Sigmoid colon (tissue), 6 donors: ENCODE measurements at regions not wholly inside any gene's neighbourhood (a gene's known extent, or its start where the extent isn't known, plus 50 kb on each side); places are given as distances from the start of the nearest gene placed in this dataset.

Experiments used
- DNase-seq: peaks from one replicate; pipeline ENCODE4 v3.0.0-alpha.2; 2019
- H3K27ac ChIP-seq, 4 donors: fragments of 200-600 bp; sonication (generic); one replicate each; pipeline ENCODE4 v1.5.1; 2016 to 2019; ENCODE audit warnings: mild to moderate bottlenecking in 1 of 4
- H3K27me3 ChIP-seq, 3 donors: fragments of 200-600 bp; sonication (generic); one replicate each; pipeline ENCODE4 v1.5.1; 2019; ENCODE audit warnings: mild to moderate bottlenecking in 1 of 3
- H3K36me3 ChIP-seq, 4 donors: fragments of 200-600 bp; sonication (generic); one replicate each; pipeline ENCODE4 v1.5.1; 2016 to 2019
- H3K4me1 ChIP-seq, 4 donors: fragments of 200-600 bp; sonication (generic); one replicate each; pipeline ENCODE4 v1.5.1; 2017 to 2019
- H3K4me3 ChIP-seq, 4 donors: fragments of 200-600 bp; sonication (generic); one replicate each; pipeline ENCODE4 v1.5.1; 2017 to 2019; ENCODE audit warnings: mild to moderate bottlenecking in 2 of 4, moderate library complexity in 1 of 4
- H3K9me3 ChIP-seq, 4 donors: fragments of 200-600 bp in 3 of 4; sonication (generic) in 3 of 4; one replicate each; pipeline versions ENCODE4 v1.5.1 to v1.6.1; 2013 to 2019
- EP300 ChIP-seq, 4 donors: sonication (generic); formaldehyde crosslinking; IDR thresholded peaks; one replicate each; pipeline ENCODE4 v1.6.1; 2017; ENCODE audit warnings: antibody characterized with exemption in 4 of 4
- POLR2A ChIP-seq, 2 donors: fragments of 450-650 bp; IDR thresholded peaks; one replicate each; pipeline ENCODE4 v1.6.1; 2016; ENCODE audit warnings: antibody characterized with exemption in 2 of 2, mild to moderate bottlenecking in 2 of 2, moderate library complexity in 2 of 2
- POLR2AphosphoS5 ChIP-seq, 4 donors: sonication (generic); formaldehyde crosslinking; IDR thresholded peaks; one replicate each; pipeline ENCODE4 v1.6.1; 2017; ENCODE audit warnings: antibody characterized with exemption in 4 of 4
- WGBS, 2 donors: extraction: QIAGEN DNeasy Blood & Tissue Kit; methylation state at CpG; one replicate each; pipeline ENCODE4 v1.1.7; 2013; 5-methylcytosine and 5-hydroxymethylcytosine counted together
- intact Hi-C: fragments of 100-400 bp; cut with DNase I; formaldehyde crosslinking; loops from one replicate; pipeline ENCODE4 v1.15.1; 2023
- TF ChIP-seq, protein P1 (sequence below), 4 experiments: fragments of 450-650 bp in 3 of 4; fragments of 200-600 bp in 1 of 4; IDR thresholded peaks; one replicate each; pipeline ENCODE4 v1.5.1; 2016 to 2019; ENCODE audit warnings: antibody characterized with exemption in 4 of 4, mild to moderate bottlenecking in 3 of 4, moderate library complexity in 2 of 4
- donor health status: healthy with polysubstance abuse.
- donor health status: healthy.

DNA sequence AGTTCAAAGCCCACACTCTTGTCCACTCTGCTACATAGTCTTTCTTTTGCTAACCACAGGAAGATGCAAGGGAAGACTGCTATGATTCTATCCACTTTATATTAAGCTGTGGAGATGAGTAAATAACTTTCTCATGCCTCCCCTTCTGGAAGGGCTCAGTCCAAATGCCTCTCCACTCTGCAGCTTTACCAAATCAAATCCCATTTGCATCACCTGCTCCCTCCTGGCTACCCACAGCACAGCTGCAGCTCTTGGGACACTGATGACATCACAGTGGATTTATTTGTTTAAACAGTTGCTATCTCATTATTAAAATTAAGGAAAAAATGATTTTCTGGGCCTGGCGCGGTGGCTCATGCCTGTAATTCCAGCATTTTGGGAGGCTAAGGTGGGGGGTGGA is 1544.9 kb upstream of the WWC1 start:
- H3K27ac ChIP-seq = no peak overlapping the region
- no peaks in the 10 kb centered on the region for H3K27me3 ChIP-seq
- no peak for DNase-seq
- no peaks in the 10 kb centered on the region for H3K9me3 ChIP-seq
- no peaks in the 10 kb centered on the region for H3K4me1 ChIP-seq
- TF ChIP-seq POLR2A (IDR thresholded peaks at IDR 0.05) (no peak), POLR2AphosphoS5 (IDR thresholded peaks at IDR 0.05) (no peak)
- TF ChIP-seq, protein P1, sequence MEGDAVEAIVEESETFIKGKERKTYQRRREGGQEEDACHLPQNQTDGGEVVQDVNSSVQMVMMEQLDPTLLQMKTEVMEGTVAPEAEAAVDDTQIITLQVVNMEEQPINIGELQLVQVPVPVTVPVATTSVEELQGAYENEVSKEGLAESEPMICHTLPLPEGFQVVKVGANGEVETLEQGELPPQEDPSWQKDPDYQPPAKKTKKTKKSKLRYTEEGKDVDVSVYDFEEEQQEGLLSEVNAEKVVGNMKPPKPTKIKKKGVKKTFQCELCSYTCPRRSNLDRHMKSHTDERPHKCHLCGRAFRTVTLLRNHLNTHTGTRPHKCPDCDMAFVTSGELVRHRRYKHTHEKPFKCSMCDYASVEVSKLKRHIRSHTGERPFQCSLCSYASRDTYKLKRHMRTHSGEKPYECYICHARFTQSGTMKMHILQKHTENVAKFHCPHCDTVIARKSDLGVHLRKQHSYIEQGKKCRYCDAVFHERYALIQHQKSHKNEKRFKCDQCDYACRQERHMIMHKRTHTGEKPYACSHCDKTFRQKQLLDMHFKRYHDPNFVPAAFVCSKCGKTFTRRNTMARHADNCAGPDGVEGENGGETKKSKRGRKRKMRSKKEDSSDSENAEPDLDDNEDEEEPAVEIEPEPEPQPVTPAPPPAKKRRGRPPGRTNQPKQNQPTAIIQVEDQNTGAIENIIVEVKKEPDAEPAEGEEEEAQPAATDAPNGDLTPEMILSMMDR (IDR thresholded peaks at IDR 0.05) = no peak
- intact Hi-C loops = no loop called here
- H3K36me3 ChIP-seq = no peaks in the 10 kb centered on the region
- 95 to 100% methylated on average over 2 of the region's 2 CpGs for WGBS, 2 donors
- no peak overlapping the region for H3K4me3 ChIP-seq

DNA sequence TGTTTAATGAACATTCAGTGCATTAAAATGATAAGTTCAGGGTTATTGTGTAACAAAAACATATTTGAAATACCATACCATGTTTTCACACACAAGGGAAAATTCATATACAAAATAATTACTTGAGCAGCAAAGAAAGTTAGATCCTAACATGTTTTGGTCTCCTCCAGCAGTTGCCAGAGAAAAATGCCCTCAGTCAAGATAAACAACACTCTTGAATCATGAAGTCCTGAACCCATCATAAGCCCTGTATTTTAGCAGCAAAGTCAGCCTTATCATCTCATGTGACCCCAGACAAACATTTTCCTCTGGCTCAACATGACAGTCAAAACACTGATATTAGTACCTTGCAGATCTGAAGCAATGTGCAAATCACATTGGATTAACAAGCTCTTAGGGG is 1541.1 kb upstream of the WWC1 start:
- Histone ChIP-seq H3K4me3 (no peak overlapping the region), H3K36me3 (no peaks in the 10 kb centered on the region), H3K4me1 (no peaks in the 10 kb centered on the region), H3K27ac (no peak overlapping the region), H3K27me3 (no peaks in the 10 kb centered on the region), H3K9me3 (no peaks in the 10 kb centered on the region)
- no peak for DNase-seq
- TF ChIP-seq POLR2A (IDR thresholded peaks at IDR 0.05) (no peak), POLR2AphosphoS5 (IDR thresholded peaks at IDR 0.05) (no peak), EP300 (IDR thresholded peaks at IDR 0.05) (no peak)
- TF ChIP-seq, protein P1 (IDR thresholded peaks at IDR 0.05) = no peak
- intact Hi-C loops = no loop called here

DNA sequence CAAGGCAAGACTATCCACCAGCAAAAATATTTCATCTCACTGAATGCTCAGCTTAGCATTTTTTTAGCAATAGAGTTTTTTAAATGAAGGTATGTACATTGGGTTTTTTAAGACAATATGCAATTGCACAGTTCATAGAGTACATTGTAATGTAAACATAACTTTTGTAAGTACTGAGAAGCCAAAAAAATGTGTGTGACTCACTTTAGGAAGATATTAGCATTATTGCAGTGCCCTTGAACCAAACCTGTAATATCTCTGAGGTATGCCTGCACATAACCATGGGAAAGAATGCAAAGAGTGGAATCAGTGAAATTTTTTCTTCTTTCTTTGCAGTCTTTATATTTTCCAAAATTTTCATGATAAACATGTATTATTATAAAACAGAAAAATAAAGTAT is 1533.3 kb upstream of the WWC1 start:
- no peak for TF ChIP-seq EP300 (IDR thresholded peaks at IDR 0.05)
- TF ChIP-seq POLR2AphosphoS5 (IDR thresholded peaks at IDR 0.05) = no peak
- TF ChIP-seq, protein P1 (IDR thresholded peaks at IDR 0.05) = no peak
- TF ChIP-seq POLR2A (IDR thresholded peaks at IDR 0.05) = no peak
- Histone ChIP-seq H3K27ac (no peak overlapping the region), H3K9me3 (no peaks in the 10 kb centered on the region), H3K4me3 (no peak overlapping the region), H3K27me3 (no peaks in the 10 kb centered on the region), H3K36me3 (no peaks in the 10 kb centered on the region), H3K4me1 (no peaks in the 10 kb centered on the region)
- intact Hi-C loops = no loop called here
- no peak for DNase-seq

DNA sequence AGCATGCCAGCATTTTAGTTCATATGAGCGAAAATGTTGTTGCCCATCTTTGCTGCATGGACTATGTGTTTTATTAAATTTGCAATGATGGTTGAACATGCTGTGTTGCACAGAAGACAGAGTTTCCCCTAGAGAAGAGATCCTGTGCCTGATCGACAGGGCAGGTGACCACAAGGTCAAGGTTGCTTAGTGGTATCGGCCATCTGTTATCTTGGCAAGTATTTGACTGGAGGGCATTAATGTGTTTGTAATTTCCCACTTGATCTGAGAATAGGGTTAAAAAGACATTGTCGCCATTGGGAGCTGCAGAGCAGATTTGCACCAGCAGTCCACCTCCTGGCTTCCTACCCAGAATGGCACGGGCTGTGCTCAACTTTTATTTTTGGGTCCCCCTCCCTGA is 1523.6 kb upstream of the WWC1 start:
- Histone ChIP-seq H3K9me3 (peaks cover 0 to 2% (median 0%) of the 10 kb centered on the region in 4 donors), H3K27ac (no peak overlapping the region), H3K36me3 (no peaks in the 10 kb centered on the region), H3K4me3 (no peak overlapping the region), H3K27me3 (no peaks in the 10 kb centered on the region), H3K4me1 (no peaks in the 10 kb centered on the region)
- TF ChIP-seq, protein P1 (IDR thresholded peaks at IDR 0.05) = no peak
- DNase-seq = no peak
- intact Hi-C loops = no loop called here
- 83% methylated on average over 5 of the region's 5 CpGs for WGBS, 2 donors

DNA sequence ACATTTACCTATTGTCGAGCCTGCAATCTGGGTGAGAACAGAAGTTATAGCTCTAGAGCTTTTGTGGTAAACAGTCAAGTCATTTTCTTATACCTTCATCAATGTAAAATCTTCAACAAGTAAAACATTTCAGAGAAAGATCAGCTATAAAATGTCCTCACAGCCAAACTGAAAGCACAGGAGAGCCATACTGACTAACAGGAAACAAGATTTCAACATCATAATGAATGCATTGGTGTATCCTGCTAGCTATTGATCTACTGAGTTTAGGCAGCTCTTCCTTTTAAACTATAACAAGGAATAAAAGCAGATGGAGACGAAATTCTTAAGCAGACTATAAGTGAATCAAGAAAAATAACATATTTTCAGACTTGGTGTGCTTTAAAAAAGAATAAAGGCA is 1522.9 kb upstream of the WWC1 start:
- no peak for DNase-seq
- intact Hi-C loops = no loop called here
- peaks cover 0 to 2% (median 0%) of the 10 kb centered on the region in 4 donors for H3K9me3 ChIP-seq
- no peaks in the 10 kb centered on the region for H3K27me3 ChIP-seq
- H3K36me3 ChIP-seq = no peaks in the 10 kb centered on the region
- WGBS, 2 donors = 38 to 44% methylated on average over 2 of the region's 2 CpGs
- H3K4me3 ChIP-seq = no peak overlapping the region
- H3K27ac ChIP-seq = no peak overlapping the region
- TF ChIP-seq EP300 (IDR thresholded peaks at IDR 0.05) (no peak), POLR2A (IDR thresholded peaks at IDR 0.05) (no peak), POLR2AphosphoS5 (IDR thresholded peaks at IDR 0.05) (no peak)
- TF ChIP-seq, protein P1 (IDR thresholded peaks at IDR 0.05) = no peak
- H3K4me1 ChIP-seq = peaks cover 0 to 5% (median 0%) of the 10 kb centered on the region in 4 donors
